Ecto neural progenitor cell (in vitro differentiated cells): ENCODE measurements at regions not wholly inside any gene's neighbourhood (a gene's known extent, or its start where the extent isn't known, plus 50 kb on each side); places are given as distances from the start of the nearest gene placed in this dataset.
"Not testable (repeated sequence)": the region's sequence is repeated elsewhere in the genome, so short reads cannot be mapped to it uniquely, and the experiment has no call there.

ENCODE experiments used
- DNase-seq: peaks from one replicate; pipeline ENCODE4 v3.0.0-alpha.2; 2018; ENCODE audit warnings: low spot score

DNA sequence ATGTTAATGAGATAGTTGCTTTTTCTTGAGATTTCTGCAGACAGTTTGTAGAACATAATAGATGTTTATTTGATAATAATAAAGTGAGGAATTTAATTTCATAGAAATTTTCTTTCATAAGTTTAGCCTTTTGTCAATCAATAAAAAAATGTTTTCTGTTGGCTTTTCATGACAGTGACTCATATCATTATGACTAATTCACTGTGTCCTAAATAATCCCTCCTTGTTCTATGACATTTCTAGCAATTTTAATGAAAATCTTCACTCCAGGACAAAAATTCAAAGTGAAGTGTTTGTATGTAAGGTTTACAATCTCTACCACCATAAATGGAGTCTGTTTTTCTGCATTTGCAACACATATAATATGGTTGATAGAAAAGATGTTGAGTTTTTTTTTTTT, 109.9 kb downstream of the UTRN start:
- DNase-seq, result no peak

DNA sequence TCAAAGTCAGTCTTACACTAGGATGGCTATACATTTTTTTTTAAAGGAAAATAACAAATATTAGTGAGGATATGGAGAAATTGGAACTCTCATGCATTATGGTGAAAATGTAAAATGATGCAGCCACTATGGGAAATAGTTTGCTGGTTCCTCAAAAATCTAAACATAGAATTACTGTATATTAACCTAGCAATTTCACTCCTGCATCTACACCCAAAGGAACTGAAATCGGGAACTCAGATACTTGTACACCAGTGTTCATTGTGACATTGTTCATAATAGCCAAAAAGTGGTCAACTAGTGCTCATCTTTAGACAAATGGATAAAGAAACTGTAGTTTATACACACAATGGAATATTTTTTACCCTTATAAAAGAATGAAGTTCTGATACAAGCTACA, 110.7 kb downstream of the UTRN start:
- no peak for DNase-seq

DNA sequence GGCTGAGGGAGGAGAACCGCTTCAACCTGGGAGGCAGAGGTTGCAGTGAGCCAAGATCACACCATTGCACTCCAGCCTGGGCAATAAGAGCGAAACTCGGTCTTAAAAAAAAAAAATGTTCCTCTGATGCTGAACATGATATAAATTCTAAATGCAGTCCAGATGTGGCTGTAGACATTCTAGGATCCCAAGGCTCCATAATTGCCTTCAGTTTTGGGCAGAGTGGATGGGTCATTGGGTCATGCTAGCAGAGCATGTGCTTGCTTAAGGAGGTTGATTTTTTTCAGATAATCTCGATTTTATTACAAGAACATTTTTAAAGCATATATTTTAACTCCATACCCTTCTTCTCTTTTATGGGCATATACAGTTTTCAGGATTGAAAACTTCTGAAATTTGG, 112.0 kb downstream of the UTRN start:
- DNase-seq, result no peak

- DNase-seq, result no peak
Observed at GRCh38 chr6:144400321-144400720, 115.2 kb downstream of the UTRN start.

DNA sequence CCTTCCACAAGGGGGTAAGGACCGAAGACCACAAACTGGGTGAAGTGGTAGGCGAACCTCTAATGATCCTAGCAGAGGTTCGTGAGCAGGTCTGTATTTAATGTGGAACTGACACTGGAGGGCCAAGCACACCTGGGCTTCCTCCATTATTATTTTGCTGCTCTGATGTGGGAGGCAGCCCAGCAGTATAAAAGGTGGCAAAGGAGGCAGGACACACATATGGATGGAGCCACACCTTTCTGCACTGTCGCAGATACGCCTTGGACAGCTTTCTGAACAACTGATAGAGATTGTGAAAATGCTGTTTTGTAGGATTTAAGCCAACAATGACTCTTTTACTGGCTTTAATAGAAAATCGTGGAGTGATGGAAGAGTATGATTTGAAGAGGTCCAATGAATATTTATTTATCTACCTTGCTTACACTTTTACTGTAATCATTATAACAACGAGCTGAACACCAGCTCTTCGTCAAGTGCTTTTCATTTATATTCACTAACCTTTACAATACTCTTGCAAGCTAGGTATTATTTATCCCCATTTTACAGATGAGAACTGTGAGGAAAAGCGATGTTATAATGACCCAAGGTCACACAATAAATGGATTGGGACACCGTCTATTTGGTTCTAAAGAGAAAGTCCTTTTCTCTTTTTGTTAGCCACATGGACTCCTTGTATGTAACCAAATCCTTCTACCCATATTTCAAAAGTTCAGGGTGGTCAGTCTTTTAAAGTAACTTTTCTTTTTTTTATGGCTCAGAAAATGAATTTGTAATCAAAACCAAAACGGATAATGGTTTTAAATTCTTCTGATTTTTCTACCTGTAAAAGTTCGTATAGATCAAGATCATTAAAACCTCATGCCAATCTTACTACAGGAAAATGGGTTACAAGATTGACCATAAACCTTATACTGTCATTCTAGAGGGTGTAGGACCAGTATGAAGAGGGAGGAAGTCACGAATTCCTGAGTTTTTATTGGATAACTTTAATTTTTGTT, 116.9 kb downstream of the UTRN start:
- no peak for DNase-seq

- no peak for DNase-seq
Observed at GRCh38 chr6:144402750-144403149, 117.6 kb downstream of the UTRN start.

DNA sequence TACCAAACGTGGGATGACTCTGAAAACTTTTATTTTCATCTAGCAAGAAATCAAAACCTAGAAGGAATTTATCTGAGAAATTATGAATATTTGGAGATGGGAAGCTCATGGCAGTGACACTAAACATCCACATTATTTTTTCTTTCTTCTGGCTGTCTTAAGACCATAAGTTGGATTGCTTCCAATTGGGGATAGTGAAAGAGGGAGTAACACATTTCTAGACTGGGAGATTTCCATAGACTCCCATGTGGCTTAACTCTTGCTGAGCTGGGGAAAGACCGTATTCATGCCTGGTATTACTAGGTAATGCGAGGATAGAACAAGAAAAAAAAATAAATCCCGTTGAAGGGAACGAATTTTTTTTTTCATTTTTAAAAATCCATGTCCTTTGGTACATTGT, 120.0 kb downstream of the UTRN start:
- DNase-seq, result no peak

GRCh38 chr6:144406796-144407195, 121.7 kb downstream of the UTRN start:
- no peak for DNase-seq

DNA sequence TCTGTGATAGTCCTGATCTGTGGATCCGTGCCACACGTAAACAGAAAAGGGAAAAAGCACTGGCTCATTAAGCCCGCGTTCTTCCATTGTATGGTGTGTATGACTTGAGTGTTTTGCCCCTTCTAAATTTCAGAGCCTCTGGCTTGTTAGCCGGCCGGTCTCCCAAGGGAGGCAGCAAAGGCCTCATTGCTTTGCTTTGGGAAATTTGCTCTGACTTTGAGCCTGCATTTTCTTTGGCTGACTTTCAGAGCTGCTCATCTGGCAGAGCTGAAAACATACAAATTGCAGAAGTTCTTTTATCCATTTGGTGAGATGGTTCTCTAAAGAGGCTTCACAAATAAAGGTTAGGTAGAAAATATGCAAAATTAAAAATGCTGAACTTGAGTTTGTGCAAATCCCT, 123.0 kb downstream of the UTRN start:
- DNase-seq, result no peak

DNA sequence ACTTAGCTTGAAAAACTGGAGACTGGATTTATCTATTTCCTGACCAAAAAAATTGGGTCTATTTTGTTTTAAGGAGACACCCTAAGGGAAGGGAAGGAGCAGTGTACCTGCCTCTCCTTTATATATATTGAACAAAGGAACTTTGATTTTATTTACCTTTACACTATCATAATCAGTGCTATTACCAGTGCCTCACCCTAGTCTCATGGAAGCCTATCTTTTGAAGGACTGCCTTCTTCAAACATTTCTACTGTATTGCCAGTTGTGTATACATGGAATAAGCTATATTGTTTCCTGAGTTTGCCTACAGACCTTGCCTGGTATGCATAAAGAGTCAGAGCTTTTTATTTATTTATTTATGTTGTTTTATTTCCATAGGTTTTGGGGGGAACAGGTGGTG, 124.9 kb downstream of the UTRN start:
- DNase-seq, result no peak

GRCh38 chr6:144410574-144410973, 125.4 kb downstream of the UTRN start:
- not testable (repeated sequence) for DNase-seq

DNA sequence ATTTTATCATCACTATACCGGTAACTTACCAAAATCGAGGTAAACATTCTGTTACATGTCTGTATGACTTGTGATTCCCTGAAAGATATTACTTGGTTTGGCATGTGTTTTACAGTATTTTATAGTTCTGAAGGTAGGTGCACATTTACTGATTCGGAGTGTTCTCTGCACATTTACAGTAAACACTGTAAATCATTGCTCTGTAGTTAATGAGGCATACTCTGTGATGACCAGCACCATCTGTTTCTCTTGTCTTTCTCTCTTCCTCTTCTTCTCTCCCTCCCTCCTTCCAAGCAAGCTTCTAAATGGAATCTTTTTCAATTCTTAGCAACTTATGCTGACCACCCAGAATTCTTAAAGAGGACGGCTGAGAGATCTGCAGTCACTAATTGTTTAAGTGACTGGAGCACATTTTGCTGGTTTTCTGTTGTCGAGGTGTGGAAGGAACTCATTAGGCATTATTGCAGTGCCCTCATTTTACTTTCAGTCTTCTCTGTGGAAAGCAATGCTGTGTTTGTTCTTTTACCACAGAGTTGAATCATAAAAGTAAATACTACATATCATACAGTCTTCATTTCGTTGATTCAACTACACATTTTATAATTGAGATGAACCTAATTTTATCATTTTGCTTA, 126.5 kb downstream of the UTRN start:
- no peak for DNase-seq

DNA sequence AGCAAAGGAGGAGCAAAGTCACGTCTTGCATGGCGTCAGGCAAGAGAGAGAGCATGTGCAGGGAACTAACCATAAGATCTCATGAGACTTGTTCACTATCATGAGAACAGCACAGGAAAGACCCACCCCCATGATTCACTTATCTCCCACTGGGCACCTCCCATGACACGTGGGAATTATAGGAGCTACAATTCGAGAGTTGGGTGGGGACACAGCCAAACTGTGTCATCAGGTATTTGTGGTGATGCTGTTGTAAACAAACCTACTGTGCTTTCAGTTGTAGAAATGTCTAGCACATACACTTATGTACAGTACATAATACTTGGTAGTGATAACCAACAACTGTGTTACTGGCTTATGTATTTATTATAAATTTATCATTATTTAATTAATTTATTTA, 128.3 kb downstream of the UTRN start:
- DNase-seq, result no peak

DNA sequence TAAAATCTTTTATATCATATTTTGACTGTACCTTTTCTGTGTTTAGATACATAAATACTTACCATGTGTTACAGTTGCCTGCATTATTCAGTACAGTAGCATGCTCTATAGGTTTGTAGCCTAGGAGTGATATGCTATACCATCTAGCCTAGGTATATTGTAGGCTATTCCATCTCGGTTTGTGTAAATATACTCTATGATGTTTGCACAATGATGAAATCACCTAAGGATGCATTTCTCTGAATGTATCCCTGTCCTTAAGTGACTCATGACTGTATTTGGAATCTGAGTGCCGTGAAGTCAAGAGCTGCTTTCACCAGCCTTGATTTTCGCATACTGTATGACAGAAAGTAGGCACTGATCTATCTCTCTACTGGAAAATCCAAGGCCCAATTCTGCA, 129.9 kb downstream of the UTRN start:
- DNase-seq, result no peak

DNA sequence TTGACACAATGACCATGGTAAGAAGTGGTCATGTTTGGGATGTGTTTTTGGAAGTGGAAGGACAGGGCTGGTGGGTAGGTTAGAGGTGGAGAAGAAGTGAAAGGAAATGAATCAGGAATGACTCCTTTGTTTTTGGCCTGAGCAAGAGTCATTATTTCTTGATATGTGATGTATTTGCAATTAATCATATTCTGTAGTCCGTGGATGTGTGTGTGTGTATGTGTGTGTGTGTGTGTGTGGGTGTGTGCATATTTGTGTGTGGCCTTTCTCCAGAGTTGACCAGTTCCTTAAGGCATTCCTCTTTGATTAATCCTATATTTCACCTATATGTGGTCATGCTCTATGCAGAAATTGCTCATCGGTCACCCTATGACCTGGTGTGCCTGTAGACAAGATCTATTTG, 130.7 kb downstream of the UTRN start:
- no peak for DNase-seq

DNA sequence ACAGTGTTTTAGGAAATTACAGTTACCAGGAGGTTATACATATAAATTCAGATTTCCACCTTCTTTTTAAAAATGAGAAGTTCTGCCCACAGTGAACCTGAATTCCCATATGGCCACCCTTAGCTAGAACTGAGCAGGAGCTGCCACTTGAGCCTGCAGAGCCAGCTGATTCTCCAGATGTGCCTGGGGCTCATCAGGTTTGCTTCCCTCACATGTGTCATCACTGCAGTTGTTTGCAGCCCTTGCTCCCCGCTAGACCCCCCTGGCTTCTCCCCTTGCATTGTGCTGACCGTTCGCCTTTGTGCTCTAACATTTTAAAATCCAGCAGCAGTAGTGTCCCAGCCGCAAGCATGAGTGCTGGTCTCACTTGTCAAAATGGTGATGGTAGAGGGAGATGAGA, 131.1 kb downstream of the UTRN start:
- DNase-seq, result no peak

- no peak for DNase-seq
Observed at GRCh38 chr6:144416773-144417172, 131.6 kb downstream of the UTRN start.

GRCh38 chr6:144417681-144418080, 132.5 kb downstream of the UTRN start:
- no peak for DNase-seq

DNA sequence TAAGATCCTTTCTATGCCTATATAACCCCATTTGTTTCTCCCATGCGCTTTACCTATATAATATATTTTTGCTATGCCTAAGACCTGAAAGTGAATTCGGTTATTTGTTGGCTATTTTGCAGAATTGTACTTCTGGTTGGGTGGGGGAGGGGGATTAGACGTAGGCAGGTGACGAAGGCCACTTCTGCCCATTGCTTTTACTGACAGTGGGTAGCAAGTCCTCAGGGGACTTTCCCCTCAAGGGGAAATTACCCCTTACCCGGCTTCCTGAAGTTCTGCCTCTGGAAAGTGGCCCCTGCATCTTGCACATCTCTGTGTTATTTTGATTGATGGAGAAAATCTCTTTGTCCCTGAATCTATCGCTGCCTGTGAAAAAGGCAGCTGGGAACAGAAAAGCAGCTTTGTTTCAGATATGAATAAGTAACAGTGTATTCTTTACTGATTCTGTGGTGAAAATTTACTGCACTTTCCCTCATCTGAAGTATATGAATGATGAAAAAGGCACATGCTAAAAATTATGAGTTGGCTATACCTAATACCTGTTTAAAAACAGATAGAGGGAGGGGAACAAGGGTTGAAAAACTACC, 133.9 kb downstream of the UTRN start:
- no peak for DNase-seq

DNA sequence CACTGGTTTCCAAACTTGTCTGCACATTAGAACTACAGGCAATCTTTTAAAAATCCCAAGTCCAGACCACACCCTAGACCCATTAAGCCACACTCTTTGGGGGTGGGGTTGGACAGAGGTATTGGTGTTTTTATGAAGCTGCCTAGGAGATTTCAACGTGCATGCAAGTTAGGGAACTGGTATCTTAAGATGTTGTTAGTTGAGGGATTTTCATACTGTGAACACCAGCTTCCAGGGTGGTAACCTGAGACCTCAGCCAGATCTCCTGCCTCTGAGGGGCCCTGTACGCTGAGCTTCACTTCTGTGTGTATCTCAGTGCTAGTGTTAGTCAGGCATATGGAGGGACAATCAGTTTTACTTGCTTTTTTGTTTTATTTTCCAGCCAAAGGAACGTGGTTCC, 138.0 kb downstream of the UTRN start:
- DNase-seq, result no peak

DNA sequence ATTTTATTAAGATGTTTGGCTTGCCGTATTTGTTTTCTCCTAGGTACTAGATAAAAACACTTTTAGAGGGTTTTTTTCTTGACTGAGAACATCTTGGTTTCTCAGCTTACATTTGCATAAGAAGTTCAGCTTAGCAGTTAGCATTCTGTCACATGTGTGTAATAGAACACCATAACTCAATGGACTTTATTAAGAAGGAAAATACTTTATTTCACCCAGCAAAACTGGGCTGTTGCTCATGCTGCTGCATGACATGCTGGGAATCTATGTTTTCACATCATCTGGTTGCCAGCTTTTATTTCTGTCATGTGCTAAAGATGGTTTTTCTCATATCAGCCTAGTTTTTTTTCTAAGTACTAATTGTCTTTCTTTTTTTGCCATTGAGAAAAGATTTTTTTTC, 144.6 kb downstream of the UTRN start:
- DNase-seq, result no peak

- DNase-seq, result not testable (repeated sequence)
Observed at GRCh38 chr6:144433446-144433845, 148.3 kb downstream of the UTRN start.

DNA sequence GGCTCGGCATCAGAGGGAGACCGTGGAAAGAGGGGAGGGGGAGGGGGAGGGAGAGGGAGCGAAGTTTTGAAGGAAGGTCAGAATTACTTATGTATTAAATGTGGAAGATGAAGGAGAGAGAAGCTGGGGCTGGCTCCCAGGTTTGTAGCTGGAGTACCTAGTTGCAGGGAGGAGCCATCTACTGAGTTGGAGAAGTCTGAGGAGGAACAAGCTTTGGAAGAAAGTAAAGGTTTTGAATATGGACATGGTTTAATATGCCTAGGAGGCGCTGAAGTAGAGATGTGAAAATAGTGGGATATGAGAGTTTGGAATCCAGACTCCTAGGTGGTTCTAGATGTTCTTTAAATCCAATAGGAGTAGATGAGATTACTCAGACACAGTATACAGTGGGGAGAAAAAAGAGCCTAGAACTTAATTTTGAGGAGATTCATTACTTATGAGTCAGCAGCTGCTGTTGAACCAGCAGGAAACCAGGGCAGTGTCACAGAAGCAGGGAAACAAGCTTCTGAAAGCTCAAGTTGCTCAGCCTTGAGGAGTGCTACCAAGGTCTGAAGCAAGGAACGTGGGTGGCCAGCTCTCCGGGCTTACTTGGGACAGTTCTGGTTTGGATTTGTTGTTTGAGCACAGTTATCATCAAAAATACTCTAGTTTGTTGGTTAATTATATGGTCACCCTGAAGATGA, 149.3 kb downstream of the UTRN start:
- no peak for DNase-seq
